GM12875 (cell line): ENCODE measurements at regions not wholly inside any gene's neighbourhood (a gene's known extent, or its start where the extent isn't known, plus 50 kb on each side); places are given as distances from the start of the nearest gene placed in this dataset.

Experiments used
- H3K4me3 ChIP-seq: one replicate; pipeline ENCODE4 v1.5.1; 2011; ENCODE audit warnings: low read depth, low read length, control low read depth
- CTCF ChIP-seq: IDR thresholded peaks from 2 replicates; pipeline ENCODE4 v1.5.1; 2011; ENCODE audit warnings: low read depth, mild to moderate bottlenecking, control low read depth, inconsistent platforms, low read length, moderate library complexity, borderline replicate concordance; ENCODE audit not compliant: insufficient read depth

GRCh38 chr5:110250755-110251154 lies 475.7 kb downstream of the TMEM232 start:
- no peak overlapping the region for H3K4me3 ChIP-seq
- TF ChIP-seq CTCF: no peak

- no peak for TF ChIP-seq CTCF
These were observed 475.1 kb downstream of the TMEM232 start for GRCh38 chr5:110251366-110251765.

GRCh38 chr5:110255194-110255593 lies 471.3 kb downstream of the TMEM232 start:
- TF ChIP-seq CTCF: no peak
- H3K4me3 ChIP-seq: no peak overlapping the region

More at GRCh38 chr5:110251366-110251765, 475.1 kb downstream of the TMEM232 start:
- no peak overlapping the region for H3K4me3 ChIP-seq

- no peak overlapping the region for H3K4me3 ChIP-seq
- TF ChIP-seq CTCF: no peak
These were observed 470.2 kb downstream of the TMEM232 start for GRCh38 chr5:110256298-110256697.

GRCh38 chr5:110257971-110258370 lies 468.5 kb downstream of the TMEM232 start:
- TF ChIP-seq CTCF: no peak
- no peak overlapping the region for H3K4me3 ChIP-seq

- H3K4me3 ChIP-seq: no peak overlapping the region
- TF ChIP-seq CTCF: no peak
These were observed 467.8 kb downstream of the TMEM232 start for GRCh38 chr5:110258460-110259216.

- no peak for TF ChIP-seq CTCF
- no peak overlapping the region for H3K4me3 ChIP-seq
These were observed 463.7 kb downstream of the TMEM232 start for GRCh38 chr5:110262749-110263148.
